NCI-H446 treated with DMSO at 0.1 percent for 48 hours (cell line): ENCODE measurements at regions not wholly inside any gene's neighbourhood (a gene's known extent, or its start where the extent isn't known, plus 50 kb on each side); places are given as distances from the start of the nearest gene placed in this dataset.

Source experiments
- DNase-seq: peaks from one replicate; lab custom pipeline; 2025; lab: John Stamatoyannopoulos, UW

DNA sequence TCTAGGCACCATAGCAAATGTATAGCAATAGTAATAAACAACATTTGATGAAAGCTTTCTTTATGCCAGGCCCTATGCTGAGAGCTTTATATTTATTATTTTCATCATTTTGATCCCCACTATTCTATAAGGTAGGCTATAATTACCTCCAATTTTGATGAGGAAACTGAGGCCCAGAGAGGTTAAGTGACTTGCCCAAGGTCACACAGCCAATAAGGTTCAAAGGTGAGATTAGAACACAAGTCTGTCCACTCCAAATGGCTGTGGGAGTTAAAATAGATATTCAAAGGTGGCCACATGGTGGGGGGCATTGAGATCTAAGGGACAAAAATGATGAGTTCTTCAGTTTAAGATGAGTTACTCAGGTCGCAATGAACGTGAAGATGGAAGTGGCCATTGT, 269.9 kb downstream of the BMP7 start:
- no peak for DNase-seq

DNA sequence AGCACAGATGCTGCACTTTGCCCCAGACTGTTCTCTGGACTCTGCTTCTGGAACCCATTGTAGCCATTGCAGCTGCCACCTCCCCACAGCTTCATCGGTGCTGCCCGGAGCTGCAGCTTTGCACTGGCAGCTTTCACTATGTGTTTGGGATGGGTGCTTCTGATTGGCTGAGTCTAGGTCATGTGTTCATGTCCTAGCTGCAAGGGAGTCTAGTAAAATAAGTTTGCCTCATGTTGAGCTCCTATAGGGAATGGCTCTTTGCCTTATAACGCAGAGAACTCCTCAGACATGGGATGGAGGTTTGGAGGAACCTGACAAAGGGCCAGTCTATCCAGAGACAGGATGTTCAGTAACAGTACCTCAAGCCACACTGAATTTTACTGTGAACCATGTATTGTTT, 268.0 kb downstream of the BMP7 start:
- DNase-seq: no peak

DNA sequence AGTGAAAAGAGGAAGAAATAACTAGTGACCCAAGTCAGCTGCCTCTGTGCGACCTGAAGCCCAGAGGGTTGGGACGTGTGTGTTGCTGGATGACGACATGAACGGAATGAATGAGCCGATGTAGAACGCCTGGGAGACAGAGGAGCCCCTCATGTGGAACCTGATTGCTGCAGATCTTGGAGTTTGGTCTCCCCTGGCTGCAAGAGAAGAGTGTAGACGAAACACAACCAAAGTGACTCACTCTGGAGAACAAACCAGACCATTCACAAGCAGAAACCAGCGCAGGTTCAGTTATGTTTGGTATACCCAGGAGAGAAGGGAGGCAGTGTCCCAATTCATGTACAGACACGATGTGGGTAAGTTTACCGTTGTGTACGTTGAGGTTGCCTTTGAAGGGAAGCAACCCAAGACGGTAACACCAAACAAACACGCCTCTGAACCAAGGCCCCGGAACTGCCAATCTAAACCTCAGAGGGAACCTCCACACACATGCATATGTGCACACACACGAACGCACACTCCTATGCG, 265.9 kb downstream of the BMP7 start:
- no peak for DNase-seq

DNA sequence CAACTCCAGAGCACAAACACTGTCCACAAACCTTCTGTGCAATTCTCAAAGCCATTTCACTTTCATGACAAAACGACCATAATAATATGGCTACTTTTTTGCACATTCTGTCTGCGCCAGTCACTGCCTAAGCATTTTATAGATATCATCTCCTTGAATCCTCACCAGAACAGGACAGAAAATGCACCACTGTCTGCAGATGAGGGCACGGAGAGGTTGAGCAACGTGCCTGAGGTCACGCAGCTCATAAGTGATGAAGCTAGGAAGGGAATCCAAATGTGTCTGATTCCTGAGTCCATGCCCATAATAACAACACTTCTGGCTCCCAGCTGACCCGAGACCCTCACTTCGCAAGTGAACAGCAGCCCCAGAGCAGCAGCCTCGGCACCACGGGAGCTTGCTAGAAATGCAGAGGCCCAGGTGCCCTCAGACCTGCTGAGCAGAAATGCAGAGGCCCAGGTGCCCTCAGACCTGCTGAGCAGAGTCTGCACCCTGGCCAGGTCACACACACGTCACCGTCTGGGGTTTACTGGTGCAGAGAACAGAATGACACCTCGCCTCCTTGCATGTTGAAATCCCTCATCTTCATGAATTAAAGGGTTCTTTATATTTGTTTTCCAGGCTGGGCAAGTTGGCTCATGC, 265.2 kb downstream of the BMP7 start:
- DNase-seq: no peak

DNA sequence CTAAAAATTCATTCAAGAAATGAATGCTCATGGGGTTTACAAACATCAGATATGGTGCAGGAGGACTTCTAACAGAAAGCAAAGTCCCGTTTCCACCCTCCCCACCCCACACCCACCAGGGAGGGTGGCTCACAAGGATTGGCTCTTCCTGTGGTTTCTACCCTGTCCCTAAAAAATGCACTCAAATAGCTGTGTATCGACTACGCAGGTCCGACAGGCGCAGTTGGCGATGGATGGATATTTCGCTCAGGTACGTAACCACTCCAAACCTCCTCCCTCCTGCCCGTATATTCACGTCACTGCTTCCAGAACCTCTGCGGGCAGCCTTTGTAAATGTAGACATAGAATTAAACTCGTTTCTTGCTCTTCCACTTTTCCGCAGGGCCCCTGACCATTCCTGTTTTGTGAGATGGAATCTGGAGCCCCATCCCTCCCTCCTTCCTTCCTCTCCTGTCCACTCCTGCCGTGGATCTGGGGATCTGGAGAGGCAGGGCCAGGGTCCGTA, 264.3 kb downstream of the BMP7 start:
- no peak for DNase-seq

DNA sequence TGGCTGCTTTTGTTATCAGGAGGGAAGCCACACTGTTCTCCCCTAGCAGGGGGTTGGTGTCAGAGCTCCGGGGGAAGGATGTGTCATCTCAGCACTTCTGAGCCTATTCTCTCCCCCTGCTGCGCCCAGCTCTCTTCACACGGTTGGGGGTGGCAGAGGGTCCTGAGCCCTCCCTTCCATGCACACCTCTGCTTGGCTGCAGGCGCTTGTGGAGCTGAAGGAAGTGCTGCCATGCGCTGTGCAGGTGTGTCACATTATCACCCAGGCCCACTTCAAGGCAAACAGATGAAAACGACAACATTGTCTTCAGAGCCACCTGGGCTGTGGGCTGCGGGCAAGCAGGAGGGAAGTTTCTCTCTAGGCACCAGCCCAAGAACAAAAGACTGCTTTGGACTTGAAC, 263.4 kb downstream of the BMP7 start:
- DNase-seq: no peak

DNA sequence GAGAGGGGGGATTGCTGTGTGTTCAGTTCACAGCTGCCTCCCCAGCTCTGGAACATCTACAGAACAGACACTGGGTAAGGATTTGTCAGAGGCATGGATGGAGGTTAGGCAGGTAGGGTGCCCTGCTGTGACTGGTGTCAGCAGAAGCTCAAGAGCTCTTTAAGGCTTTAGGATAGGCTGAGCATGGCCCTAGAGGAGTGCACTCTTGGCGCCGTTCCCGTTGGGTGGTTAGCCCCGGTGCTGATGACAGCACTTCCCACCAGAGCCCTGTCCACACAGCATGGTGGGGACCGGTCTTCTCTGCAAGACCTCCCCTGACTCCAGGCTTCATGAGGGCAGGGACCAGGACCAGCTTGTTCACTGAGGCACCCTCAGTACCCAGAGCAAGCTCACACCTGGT, 262.0 kb downstream of the BMP7 start:
- no peak for DNase-seq

DNA sequence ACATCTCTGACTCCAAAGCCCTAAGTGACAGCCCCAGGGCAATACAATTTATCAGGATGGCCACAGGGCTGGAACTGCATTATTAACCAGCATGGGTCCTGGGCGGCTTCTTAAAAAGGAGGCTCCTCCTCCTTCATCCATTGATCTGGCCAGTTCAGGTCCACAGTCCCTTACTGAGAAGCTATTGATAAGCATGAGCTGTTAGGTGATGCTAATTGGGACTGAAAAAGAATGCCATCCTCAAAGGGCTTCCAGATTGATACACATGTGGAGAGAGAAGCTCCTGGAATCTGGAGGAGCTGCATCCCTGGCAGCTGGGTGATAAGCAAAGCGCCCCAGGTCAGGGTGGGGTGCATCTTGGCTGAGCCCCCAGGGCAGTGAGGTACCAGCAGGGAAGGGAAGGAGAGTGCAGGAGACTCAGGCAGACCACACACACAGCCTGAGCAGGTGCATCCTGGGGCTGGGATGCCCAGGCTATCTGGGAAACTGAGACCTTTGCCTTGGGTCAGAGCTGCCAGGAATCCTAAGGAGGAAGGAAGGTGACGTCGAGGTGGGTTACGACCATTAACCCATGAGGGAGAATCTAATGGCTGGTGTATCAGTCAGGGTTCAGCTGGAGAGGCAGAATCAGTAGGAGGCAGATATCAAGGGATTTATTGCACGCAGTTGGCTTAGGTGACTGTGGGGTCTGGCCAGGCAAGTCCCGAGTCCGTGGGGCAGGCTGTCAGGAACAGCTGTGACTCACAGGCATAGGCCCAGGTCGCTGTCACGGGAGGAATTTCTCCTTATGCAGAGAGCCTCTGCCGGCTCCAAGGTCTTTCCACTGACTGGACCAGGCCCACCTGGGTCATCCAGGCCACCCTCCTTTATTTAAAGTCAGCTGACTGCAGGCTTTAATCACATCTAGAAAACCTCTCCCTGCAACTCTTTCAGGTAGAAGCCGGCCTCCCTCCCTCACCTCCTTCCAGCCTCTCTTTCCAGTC, 261.2 kb downstream of the BMP7 start:
- no peak for DNase-seq

DNA sequence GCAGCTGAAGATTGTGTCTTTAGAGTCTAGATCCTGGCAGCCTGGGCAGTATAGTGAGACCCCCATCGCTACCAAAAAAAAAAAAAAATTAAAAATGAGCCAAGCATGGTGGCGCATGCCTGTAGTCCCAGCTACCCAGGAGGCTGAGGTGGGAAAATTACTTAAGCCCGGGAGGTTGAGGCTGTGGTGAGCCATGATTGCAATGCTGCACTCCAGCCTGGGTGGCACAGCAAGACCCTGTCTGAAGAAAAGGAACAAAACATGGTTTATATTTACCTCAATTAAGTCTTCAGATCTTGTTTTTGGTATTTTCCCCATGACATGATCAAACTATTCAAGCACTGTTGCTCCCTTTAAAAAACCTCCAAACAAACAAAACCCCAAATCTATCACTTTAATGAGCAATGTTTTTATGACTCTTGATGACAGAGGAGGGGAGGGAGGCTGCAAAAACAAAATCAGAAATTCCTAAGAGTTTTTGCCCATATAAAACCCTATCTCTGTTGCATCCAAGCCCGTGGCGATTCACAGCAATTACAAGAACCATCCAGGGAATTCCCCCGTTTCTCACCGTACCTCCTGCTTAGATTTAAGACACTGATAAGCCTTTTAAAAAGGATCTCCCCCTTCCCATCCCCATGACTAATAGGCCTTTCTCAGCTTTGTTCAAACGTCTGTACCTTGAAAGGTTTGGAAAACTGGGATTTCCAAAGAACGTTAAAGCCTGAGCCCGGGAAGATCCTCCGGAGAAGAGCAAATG, 259.9 kb downstream of the BMP7 start:
- DNase-seq: no peak

DNA sequence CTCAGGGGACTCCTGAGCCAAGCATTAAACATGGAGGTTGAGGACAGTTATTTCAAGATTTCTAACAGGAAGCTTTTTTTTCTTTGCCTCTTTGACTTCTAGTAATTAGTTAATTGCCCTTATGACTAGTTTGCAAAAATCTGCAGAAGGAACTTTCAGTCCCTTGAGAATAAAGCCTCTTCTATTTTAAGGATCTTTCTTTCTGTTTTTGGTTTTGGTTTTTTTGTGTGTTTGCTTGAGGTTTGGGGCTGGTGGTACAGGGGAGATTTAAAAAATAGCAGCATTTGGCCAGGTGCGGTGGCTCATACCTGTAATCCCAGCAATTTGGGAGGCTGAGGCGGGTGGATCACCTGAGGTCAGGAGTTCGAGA, 259.3 kb downstream of the BMP7 start:
- no peak for DNase-seq

DNA sequence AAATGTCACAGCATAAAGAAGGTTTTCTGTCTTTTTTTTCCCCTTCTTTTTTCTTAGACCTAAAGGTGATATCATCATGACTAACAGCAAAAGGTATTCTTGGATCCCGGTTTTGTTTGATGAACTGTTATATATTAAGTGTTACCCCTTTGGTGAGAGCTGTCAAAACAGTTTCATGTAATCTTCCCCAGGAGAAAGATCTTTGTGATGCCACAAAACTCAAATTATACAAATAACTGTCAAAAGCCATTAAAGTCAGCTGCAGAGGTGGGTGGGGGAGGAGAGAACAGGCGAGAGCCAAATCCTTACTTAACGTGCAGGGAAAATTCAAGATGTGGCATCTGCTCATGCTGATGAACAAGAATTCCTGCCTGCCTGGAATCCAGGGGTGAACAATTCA, 258.2 kb downstream of the BMP7 start:
- no peak for DNase-seq

DNA sequence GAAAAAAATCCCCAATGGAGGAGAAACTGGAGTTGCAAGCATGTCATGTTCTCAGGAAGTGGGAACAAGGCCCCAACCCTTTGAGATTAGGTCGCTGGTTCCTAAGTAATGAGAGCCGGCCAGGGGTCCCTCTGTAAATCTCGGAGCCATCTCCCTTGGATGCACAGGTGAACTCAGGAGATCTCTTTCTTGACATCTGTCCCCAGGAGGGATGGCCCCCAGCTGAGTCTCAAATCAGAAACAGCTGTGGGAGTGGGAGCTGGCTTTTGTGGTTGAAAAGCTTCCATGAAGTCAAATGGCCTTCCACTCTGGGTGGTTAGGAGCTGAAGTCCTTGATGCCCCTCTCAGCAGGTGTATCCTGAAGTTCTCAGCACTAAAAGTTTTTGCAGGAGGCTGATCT, 257.1 kb downstream of the BMP7 start:
- no peak for DNase-seq

DNA sequence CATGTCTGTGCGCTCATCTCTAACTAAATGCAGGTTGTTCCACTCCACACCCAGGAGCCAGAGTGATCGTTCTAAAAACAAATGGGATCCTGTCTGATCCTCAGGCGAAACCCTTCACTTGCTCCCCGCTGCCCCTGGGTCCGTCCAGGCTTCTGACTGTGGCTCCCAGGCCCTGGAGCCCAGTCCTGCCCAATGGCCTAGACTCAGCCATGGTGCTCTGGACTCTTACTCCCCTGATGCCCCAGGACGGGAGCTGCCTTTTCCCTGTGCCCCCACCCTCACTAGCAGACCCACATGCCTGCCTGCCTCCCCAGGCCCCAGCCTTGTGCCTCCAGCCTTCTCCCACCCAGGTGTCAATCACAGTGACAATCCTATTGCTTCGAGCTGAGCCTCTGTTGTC, 256.7 kb downstream of the BMP7 start:
- DNase-seq: no peak

DNA sequence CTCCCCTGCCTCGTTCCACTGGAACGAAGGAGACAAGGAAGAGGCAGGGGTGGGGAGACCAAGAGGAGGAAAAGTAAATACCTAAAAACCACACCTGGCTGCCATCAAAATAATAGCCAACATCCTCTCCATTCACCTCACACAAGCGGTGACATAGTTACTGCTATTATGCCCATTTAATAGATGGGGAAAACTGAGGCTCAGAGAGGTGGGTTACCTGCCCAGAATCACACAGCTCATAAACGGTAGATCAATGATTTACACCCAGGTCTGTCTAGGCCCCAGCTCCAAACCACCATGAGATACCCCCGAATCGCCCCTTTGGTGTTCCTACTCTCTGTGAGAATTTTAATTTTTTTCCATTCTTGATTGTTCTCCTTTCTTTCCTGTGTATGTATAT, 253.8 kb downstream of the BMP7 start:
- DNase-seq: no peak

DNA sequence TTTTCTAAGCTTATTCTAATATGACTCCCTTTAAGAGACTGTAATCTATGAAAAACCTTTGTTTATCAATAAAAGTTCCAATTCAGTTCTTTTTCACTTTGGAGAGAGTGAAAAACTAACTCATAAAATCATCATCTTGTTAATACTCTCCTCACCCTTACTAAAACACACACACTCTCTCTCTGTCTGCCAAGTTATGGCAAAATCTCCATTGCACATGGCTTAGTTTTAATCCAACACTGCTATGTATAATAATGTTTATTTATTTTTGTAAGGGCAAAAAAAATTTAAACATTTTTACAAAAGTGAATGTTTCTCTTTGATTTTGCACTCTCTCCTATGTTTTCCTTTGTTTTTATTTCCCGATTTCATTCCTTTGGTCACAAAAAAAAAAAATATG, 253.2 kb downstream of the BMP7 start:
- no peak for DNase-seq

DNA sequence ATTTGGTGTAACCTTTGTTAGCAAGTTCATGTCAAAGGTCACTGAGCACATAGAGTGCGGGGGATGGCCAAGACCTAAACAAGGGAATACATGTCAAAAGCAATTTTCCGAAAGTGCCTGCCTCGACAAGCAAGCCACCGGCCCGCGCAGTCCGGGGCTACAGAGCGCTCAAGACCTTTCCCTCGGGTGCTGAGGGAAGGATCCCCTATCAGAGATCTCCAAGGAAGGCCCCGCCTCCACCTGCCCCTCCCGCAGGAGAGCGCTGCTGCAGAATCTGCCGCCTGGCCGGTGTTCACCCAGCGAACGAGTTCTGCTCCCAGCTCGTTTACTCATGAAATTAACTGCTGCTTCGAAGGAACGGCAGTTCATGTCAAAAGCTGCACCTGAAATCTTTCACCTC, 252.7 kb downstream of the BMP7 start:
- DNase-seq: no peak

DNA sequence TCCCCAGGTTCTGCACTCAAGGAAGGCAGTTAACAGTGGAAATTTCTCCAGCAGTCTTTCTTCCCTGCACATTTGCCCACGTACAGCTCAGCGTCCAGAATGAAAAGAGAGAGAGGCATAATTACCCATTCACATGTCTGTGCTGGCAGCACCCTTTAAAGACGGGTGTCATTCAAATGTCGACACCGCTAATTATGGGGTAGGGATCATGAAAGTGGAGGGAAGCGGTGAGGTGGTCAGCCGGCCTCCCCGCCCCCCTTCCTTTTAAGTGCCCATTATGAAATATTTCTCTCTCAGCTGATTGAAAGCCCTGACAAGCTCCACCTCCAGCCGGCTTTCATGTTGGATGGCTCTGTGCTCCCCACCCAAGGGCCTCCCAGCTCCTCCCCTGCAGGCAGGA, 246.1 kb downstream of the BMP7 start:
- DNase-seq: no peak

DNA sequence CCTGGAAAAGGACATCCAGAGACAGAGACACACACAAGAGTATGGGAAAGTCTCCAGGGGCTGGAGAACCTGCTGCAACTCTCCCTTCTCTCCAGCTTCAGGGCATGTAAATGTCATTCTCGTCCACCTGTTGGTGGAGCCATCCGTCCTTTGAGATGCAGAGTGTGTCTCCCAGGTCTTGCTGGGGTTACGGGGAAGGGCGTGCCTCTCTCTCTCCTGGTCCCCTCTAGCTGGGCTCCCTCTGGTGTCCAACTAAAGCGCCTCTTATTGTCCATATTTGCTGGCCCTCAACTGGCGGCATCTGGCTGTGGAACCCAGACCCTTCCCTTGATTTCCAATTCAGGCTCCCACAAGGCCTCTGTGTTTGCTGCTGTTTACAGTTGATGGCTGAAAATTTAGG, 244.1 kb downstream of the BMP7 start:
- no peak for DNase-seq

DNA sequence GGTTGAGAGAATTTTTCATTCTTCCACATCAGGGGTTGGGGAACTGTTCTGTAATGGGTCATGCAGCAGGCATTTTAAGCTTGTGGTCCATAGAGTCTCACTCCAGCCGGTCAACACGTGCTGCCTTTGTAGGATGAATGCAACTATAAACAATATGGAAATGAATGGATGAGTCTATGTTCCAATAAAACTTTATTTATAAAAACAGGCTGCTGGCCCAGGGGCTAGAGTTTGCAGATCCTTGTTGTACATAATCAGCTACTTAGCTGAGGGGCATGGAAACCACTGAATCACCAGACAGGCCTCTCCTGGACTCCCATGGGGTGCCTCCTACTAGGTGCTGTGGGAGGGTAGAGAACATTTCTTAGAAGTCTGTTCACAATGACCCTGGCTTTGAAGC, 243.4 kb downstream of the BMP7 start:
- DNase-seq: no peak

DNA sequence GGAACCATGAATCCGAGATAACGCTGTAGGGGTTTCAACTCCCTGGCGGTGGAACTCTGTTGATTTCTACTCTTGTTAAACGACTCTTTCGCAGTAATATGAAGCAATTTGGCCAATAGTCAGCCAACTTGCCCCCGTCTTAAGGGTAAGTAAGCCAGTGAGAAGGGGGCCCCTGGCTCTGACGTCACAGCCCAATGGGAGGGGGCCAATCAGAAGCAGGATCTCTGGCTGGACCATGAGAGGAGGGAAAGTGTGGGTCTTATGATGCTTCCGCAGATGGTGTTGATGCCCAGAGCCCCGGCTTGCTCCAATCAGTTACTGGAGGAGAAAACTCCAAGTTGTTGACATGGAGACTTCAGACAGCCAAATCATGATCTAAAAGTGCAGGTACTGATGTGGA, 242.4 kb downstream of the BMP7 start:
- DNase-seq: no peak

DNA sequence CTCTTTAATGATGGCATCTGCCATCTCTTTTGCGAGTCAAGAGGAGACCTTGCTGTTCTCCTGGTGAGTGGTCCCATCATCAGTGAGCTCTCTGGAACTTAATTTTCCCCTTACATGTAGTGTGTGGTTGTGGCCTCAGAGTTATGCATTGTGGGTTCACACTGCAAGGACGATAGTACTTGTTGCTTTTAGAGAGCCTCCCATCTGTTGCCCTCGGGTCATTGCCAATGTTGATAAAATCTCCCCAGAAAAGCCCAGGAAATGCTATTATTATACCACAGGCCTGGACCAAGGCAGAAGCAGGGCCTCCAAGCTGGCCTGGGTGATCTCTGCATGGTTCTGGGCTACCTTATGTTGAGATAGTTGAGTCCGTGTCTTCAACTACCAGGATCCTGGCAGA, 241.6 kb downstream of the BMP7 start:
- no peak for DNase-seq

DNA sequence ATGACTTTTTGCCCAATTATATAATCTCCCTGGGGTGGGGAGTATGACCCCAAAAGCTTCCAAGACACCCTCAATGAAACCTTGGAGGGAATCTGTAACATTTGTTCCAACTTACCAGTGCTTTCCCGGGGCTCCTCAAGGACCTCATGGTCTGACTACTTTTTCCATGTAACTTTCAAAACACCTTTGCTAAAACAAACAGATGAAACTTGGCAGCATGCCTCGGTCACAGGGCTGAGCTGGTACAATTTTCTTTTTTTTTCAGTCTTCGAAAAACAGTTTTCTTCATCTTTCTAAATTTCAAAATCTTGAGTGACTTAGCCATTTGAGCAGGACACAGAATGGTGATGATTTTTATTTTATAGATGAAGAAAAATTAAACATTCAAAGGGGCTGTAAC, 241.2 kb downstream of the BMP7 start:
- DNase-seq: no peak
